ENCODE measurements at regions not wholly inside any gene's neighbourhood (a gene's known extent, or its start where the extent isn't known, plus 50 kb on each side); places are given as distances from the start of the nearest gene placed in this dataset.
"Not testable (repeated sequence)": the region's sequence is repeated elsewhere in the genome, so short reads cannot be mapped to it uniquely, and the experiment has no call there.

DNA sequence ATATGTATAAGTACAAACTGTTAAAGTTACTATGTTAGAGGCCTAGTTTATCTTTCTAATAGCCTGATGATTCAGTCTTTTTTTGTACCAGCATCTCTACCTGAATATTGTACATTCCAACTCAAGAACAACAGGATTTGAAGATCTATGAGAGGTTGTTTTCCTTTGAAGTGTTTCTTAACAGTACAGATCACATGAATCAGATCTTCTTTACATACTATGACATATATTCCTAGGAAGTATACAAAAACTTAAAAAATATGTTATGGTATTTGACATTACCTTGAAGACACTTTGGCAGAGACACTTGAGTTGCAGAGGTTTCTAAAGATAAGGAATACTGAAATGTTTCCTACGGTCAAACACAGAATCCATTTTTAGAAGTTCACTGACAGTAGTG lies 1280.9 kb downstream of the KCNT2 start:
- no peak for DNase-seq

- DNase-seq, result no peak
Measured at GRCh38 chr1:195326325-195326724, 1281.9 kb downstream of the KCNT2 start.

DNA sequence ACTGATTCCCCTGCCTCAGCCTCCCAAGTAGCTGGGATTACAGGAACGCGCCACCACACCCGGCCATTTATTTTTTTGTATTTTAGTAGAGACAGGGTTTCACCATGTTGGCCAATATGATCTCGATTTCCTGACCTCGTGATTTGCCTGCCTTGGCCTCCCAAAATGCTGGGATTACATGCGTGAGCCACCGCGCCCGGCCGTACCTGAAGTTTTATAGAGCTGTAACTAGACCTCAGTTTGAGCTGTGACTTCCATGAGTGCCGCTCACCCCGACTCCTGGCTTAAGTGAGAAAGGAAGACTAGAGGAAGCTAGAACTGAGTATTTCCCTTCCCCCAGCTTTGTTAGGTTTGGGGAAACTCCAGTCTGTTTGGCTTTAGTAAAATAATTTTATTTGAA lies 1283.1 kb downstream of the KCNT2 start:
- DNase-seq, result no peak

DNA sequence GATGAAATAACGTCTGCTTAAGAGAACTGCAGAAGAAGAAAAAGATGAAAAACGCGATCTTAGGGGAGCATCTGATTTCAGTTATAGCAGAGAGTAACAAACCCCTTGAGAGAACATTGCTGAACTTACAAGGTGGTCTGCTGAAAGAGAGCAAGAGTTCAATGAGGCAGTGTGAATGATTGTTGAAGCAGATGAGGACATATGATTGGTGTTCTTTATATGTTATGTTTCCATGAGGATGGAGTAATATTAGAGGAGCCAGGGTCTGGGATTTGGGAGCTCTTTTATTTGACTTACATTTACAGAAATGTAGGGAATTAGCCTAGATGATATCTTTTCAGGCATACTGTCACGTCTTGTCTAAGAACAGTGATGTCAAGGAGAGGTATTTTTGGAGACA lies 1302.0 kb downstream of the KCNT2 start:
- DNase-seq, result no peak

DNA sequence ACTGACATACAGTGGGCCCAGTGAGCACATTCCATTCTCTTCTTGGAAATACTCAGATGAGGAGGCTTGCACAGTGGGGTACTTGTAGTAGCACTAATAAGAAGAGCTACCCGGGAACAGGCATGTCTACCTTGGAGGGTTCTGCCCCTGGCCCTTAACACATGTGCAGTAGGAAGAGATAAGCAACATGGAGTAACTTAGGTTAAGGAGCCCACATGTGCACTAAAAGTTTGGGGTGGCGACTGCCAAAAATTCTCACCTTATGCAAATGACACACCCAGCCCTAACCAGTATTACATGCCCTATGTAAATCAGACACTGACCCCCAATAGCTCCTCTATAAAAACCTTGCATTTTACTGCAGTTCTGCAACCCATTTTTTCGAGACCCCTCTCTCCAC lies 1313.3 kb downstream of the KCNT2 start:
- DNase-seq, result no peak

DNA sequence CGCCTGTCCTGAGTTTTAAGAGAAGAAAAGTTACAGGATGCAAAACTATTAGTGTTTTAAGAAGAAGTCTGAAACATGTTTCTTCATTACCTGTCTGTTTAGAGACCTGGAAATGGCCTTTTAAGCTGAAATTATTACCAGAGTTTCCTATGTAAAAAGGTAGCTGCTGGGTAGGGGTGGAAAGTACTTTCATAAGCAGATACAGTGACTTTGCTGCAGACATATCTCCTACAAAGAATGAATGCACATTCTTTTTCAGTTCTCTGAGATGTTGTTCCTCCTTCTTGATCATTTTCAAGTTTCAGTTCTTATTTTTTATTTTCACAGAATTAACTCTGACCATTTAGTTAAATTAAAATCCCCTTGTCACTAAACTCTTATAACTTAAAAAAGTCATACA lies 1329.6 kb downstream of the KCNT2 start:
- DNase-seq, result no peak

DNA sequence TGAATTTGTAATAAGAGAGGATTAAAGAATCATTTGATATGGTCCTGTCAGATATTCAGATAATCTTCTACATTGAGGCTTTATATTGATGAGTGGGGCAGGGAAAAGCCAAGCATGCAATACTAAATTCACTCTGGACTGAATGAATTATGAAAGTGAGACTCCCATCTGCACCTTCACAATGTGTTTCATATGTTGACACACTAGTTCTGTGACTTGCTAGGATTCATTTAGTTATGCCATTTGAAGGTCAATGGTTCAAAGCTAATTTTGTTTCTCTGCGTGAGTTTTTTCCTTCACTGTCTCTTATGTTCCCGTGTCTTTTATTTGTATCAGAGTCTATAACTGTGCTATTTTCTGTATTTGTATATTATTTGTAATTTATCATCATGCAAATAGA lies 1332.5 kb downstream of the KCNT2 start:
- DNase-seq, result no peak

- no peak for DNase-seq
Measured at GRCh38 chr1:195251900-195252299, 1356.3 kb downstream of the KCNT2 start.

- DNase-seq, result no peak
Measured at GRCh38 chr1:195243492-195243891, 1364.7 kb downstream of the KCNT2 start.

DNA sequence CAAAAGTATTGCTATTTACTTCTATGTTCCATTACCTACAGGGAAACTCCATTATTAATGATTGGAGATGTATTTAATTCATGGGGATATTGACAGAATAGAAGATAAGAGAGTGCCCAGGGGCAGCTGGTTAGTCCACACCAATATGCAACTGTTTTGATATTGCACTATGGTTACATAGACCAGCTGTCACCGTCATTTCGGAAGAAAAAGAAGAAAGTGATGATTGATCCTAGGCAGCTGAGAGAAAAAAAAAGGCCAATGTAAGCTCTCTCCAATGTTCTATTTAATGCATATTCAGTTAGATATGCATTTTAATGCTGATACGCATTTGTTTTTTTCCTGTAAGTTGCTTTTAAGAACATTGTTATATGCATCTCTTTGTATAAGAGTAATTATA lies 1367.2 kb downstream of the KCNT2 start:
- DNase-seq, result peak; percentile 67

DNA sequence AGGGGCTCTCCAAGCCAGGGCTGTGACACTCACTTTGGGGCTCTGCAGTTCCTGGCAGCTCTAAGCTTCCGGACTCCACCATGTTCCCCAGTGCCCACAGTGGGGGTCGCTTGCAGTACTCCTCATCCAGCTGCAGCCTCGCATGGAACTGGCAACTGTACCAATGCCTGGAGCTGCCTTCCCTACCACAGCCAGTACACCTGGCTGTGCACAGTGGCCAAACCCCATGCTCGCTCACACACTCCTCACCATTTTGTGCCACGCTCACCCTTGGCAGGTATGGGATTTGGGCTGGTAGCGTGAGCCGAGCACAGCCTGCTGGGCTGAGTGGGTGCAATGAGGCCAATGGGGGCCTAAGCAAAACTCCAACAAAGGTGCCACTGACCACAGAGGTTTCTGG lies 1369.9 kb downstream of the KCNT2 start:
- DNase-seq, result no peak

GRCh38 chr1:195236991-195237889 lies 1371.0 kb downstream of the KCNT2 start:
- DNase-seq, result no peak

DNA sequence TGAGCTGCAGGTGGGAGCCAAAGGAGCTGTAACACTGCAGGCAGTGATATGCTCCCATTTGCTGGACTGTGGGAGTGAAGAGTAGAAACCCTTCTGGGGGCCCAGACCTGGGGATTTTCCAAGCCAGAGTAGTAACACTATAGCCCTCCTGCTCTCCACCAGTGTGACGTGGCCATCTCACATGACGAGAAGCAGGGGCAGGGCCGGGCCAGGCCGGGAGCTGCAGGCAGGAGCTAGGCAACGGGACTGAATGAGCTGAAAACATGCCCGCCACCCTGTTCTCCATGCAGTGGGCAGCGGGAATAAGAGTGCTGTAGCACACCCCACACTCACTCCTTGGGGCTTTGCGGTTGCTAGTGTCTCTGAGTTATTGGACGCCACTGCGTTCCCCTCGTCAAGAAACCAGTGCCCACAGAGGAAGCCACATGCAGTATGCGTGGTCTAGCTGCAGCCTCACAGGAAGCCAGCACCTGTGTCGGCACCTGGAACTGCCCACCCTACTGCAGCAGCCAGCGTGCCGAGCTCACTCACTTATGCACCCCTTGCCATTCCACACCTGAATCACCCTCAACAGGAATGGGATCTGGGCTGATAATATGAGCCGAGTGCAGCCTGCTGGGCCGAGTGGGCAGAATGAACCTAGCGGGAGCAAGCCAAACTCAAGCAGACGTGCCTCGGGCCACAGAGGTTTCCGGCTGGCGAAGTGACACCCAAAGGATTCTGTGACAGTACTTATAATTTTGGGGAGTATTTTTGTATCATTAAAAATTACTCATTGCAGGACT lies 1389.6 kb downstream of the KCNT2 start:
- no peak for DNase-seq

GRCh38 chr1:195202241-195202640 lies 1406.0 kb downstream of the KCNT2 start:
- DNase-seq, result peak; percentile 37

- no peak for DNase-seq
Measured at GRCh38 chr1:195200772-195201171, 1407.5 kb downstream of the KCNT2 start.

DNA sequence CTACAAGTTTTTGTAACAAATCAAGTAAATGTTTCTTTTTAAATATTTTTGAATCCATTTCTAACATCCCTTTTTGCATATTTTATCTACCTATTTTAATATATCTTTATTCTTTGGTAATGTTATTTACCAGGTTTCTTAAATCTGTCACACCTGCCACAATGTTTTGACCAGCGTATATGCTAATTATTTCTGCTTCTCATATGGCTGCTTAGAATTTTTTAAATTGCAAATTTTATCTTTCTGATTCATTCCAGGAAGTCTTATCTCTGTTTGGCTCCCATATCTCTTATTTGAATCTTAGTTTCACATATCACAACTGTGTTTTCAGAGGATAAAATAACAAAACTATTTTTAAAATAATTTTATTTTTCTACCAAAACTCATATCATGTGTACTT lies 1411.1 kb downstream of the KCNT2 start:
- DNase-seq, result no peak

GRCh38 chr1:195195423-195196057 lies 1412.7 kb downstream of the KCNT2 start:
- DNase-seq, result no peak

DNA sequence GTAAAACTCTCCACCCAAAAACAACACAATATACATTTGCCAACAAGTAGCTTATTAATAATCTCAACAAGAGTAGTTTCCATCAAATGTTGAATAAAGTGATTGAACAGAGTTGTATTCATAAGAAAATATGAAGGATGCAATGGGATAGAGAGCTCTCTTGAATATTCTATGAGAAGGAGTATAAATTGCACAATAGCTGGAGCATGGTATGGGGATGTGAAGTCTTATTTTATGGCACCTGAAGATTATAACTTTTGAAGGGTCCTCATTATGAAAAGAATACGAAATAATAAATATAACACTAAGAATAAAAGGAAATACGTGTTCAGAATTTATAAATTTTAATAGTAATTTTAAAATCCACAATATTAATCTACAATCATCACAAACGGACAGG lies 1415.1 kb downstream of the KCNT2 start:
- no peak for DNase-seq

DNA sequence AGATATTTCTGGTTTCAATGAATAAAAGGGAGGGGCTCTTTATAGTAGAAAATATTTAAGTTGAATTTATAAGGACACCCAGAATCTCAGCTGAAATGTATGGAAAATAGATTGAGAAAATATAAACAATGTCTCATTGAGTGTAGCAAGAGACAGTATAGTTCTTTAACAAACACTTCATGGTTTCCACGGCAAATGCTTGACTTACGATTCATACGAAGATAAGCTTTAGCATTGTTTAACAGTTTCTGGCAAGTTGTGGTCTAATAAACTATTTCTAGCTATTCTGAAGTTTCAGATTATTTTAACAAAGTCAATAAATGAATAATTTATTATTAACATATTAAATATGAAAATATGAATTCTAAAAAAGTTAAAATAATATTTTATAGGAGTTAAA lies 1419.4 kb downstream of the KCNT2 start:
- DNase-seq, result no peak

DNA sequence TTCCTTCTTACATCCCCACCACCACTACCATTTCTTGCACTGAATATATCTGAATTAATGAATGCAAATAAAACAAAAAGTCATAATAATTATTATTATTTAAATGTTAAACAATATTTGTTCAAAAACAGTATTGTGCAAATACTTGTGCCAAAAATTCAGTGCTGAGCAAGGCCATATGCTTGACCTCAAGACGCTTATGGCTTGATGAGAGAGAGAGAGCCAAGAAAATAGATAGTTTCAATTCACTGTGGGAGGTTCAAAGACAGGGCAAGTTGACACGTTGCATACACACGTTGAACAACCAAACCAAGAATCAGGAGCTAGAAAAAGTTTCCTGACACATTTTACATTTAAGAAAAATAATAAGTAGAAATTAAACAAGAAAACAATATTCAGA lies 1421.7 kb downstream of the KCNT2 start:
- DNase-seq, result no peak

GRCh38 chr1:195185736-195186135 lies 1422.5 kb downstream of the KCNT2 start:
- peak; percentile 54 for DNase-seq

- DNase-seq, result no peak
Measured at GRCh38 chr1:195185321-195185720, 1422.9 kb downstream of the KCNT2 start.

DNA sequence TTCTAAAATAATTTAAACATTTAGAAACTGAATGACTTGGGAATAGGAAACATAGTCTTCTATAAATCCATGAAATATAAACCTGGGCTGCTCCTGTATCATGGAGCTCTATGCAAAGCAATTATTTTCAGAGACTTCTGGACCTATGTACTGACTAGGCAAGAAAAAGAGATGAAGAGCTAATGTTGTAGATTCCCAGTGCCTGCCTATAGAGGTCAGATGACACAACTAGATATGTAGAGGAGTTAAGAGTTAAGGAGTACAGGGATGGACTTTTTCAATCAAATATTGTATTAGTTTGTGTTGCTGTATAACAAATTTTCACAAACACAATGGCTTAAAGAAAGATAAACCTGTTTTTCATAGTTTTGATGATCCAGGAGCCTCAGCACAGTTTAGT lies 1434.5 kb downstream of the KCNT2 start:
- DNase-seq, result no peak

- not testable (repeated sequence) for DNase-seq
Measured at GRCh38 chr1:195159795-195160194, 1448.4 kb downstream of the KCNT2 start.

Data from NCI-H2171 treated with DMSO at 0.1 percent for 48 hours (cell line).